Memory B cell (primary cell): ENCODE measurements at regions not wholly inside any gene's neighbourhood (a gene's known extent, or its start where the extent isn't known, plus 50 kb on each side); places are given as distances from the start of the nearest gene placed in this dataset.
"Not testable (repeated sequence)": the region's sequence is repeated elsewhere in the genome, so short reads cannot be mapped to it uniquely, and the experiment has no call there.

Experiments used
- ATAC-seq: fragments of 150-1000 bp; cut with Tn5 transposase; 2 replicates; pipeline ENCODE4 v1.10.0; 2021; ENCODE audit warnings: low read depth, mild to moderate bottlenecking, moderate library complexity
- DNase-seq, 2 donors: peaks; one replicate each; pipeline ENCODE4 v3.0.0; 2022; ENCODE audit warnings: low spot score in 2 of 2
- H3K27ac Mint-ChIP-seq: one replicate; pipeline ENCODE4 v1.8.0; 2022; ENCODE audit warnings: mild to moderate bottlenecking, moderate library complexity, mixed read lengths
- H3K27me3 Mint-ChIP-seq: one replicate; pipeline ENCODE4 v1.8.0; 2022; ENCODE audit warnings: mixed read lengths
- H3K36me3 Mint-ChIP-seq: one replicate; pipeline ENCODE4 v1.8.0; 2022; ENCODE audit warnings: mild to moderate bottlenecking, mixed read lengths
- H3K4me1 Mint-ChIP-seq: one replicate; pipeline ENCODE4 v1.8.0; 2022; ENCODE audit warnings: mixed read lengths
- H3K4me3 Mint-ChIP-seq: one replicate; pipeline ENCODE4 v1.8.0; 2022; ENCODE audit warnings: mild to moderate bottlenecking, moderate library complexity, mixed read lengths
- H3K9me3 Mint-ChIP-seq: one replicate; pipeline ENCODE4 v1.8.0; 2022; ENCODE audit warnings: mixed read lengths

GRCh38 chr9:106758911-106759310 is 104.1 kb upstream of the ZNF462 start:
- Mint-ChIP-seq H3K4me3 (no peak overlapping the region), H3K27ac (no peak overlapping the region), H3K4me1 (no peaks in the 10 kb centered on the region), H3K27me3 (no peaks in the 10 kb centered on the region), H3K36me3 (no peaks in the 10 kb centered on the region), H3K9me3 (peaks cover 5% of the 10 kb centered on the region)
- no peak for ATAC-seq
- DNase-seq: no peak

- no peak for DNase-seq
- Mint-ChIP-seq H3K27me3 (no peaks in the 10 kb centered on the region), H3K27ac (no peak overlapping the region), H3K36me3 (no peaks in the 10 kb centered on the region), H3K4me3 (no peak overlapping the region), H3K4me1 (no peaks in the 10 kb centered on the region), H3K9me3 (peaks cover 7% of the 10 kb centered on the region)
- no peak for ATAC-seq
These were observed 101.5 kb upstream of the ZNF462 start for GRCh38 chr9:106761493-106761892.

GRCh38 chr9:106766616-106767015 is 96.3 kb upstream of the ZNF462 start:
- Mint-ChIP-seq H3K27me3 (no peaks in the 10 kb centered on the region), H3K36me3 (no peaks in the 10 kb centered on the region), H3K27ac (no peak overlapping the region), H3K4me3 (no peak overlapping the region), H3K4me1 (no peaks in the 10 kb centered on the region), H3K9me3 (peaks cover 9% of the 10 kb centered on the region)
- ATAC-seq (no peak), DNase-seq (no peak)

GRCh38 chr9:106769331-106769730 is 93.6 kb upstream of the ZNF462 start:
- Mint-ChIP-seq H3K4me3 (no peak overlapping the region), H3K27me3 (peaks cover 2% of the 10 kb centered on the region), H3K27ac (no peak overlapping the region), H3K4me1 (no peaks in the 10 kb centered on the region), H3K36me3 (no peaks in the 10 kb centered on the region), H3K9me3 (peaks cover 4% of the 10 kb centered on the region)
- no peak for DNase-seq
- ATAC-seq: no peak

- Mint-ChIP-seq H3K4me1 (no peaks in the 10 kb centered on the region), H3K4me3 (no peak overlapping the region), H3K9me3 (peaks cover 1% of the 10 kb centered on the region), H3K27me3 (peaks cover 3% of the 10 kb centered on the region), H3K36me3 (no peaks in the 10 kb centered on the region), H3K27ac (no peak overlapping the region)
- ATAC-seq: no peak
- no peak for DNase-seq
These were observed 91.4 kb upstream of the ZNF462 start for GRCh38 chr9:106771608-106772007.

- H3K4me3 Mint-ChIP-seq: no peak overlapping the region
- no peaks in the 10 kb centered on the region for H3K4me1 Mint-ChIP-seq
- ATAC-seq: no peak
- peaks cover 3% of the 10 kb centered on the region for H3K27me3 Mint-ChIP-seq
- peaks cover 1% of the 10 kb centered on the region for H3K9me3 Mint-ChIP-seq
- no peaks in the 10 kb centered on the region for H3K36me3 Mint-ChIP-seq
- no peak for DNase-seq
- no peak overlapping the region for H3K27ac Mint-ChIP-seq
These were observed 90.3 kb upstream of the ZNF462 start for GRCh38 chr9:106772523-106773290.

GRCh38 chr9:106773750-106774149 is 89.2 kb upstream of the ZNF462 start:
- no peak overlapping the region for H3K27ac Mint-ChIP-seq
- ATAC-seq (no peak), DNase-seq (no peak)
- H3K36me3 Mint-ChIP-seq: no peaks in the 10 kb centered on the region
- H3K9me3 Mint-ChIP-seq: peaks cover 1% of the 10 kb centered on the region
- H3K4me3 Mint-ChIP-seq: no peak overlapping the region
- peaks cover 3% of the 10 kb centered on the region for H3K27me3 Mint-ChIP-seq
- no peaks in the 10 kb centered on the region for H3K4me1 Mint-ChIP-seq

- no peaks in the 10 kb centered on the region for H3K4me1 Mint-ChIP-seq
- peaks cover 3% of the 10 kb centered on the region for H3K27me3 Mint-ChIP-seq
- no peak overlapping the region for H3K27ac Mint-ChIP-seq
- no peaks in the 10 kb centered on the region for H3K36me3 Mint-ChIP-seq
- no peak for DNase-seq
- ATAC-seq: no peak
- H3K9me3 Mint-ChIP-seq: no peaks in the 10 kb centered on the region
- H3K4me3 Mint-ChIP-seq: no peak overlapping the region
These were observed 87.0 kb upstream of the ZNF462 start for GRCh38 chr9:106775960-106776359.

- Mint-ChIP-seq H3K4me3 (no peak overlapping the region), H3K9me3 (no peaks in the 10 kb centered on the region), H3K4me1 (no peaks in the 10 kb centered on the region), H3K36me3 (no peaks in the 10 kb centered on the region), H3K27me3 (no peaks in the 10 kb centered on the region), H3K27ac (no peak overlapping the region)
- DNase-seq (no peak), ATAC-seq (no peak)
These were observed 83.2 kb upstream of the ZNF462 start for GRCh38 chr9:106779796-106780195.

GRCh38 chr9:106783121-106783520 is 79.8 kb upstream of the ZNF462 start:
- Mint-ChIP-seq H3K9me3 (no peaks in the 10 kb centered on the region), H3K4me3 (no peak overlapping the region), H3K36me3 (no peaks in the 10 kb centered on the region), H3K27me3 (no peaks in the 10 kb centered on the region), H3K27ac (no peak overlapping the region), H3K4me1 (no peaks in the 10 kb centered on the region)
- ATAC-seq: no peak
- no peak for DNase-seq

GRCh38 chr9:106784076-106784475 is 78.9 kb upstream of the ZNF462 start:
- DNase-seq (no peak), ATAC-seq (no peak)
- H3K9me3 Mint-ChIP-seq: no peaks in the 10 kb centered on the region
- no peaks in the 10 kb centered on the region for H3K36me3 Mint-ChIP-seq
- H3K27me3 Mint-ChIP-seq: no peaks in the 10 kb centered on the region
- no peak overlapping the region for H3K4me3 Mint-ChIP-seq
- H3K4me1 Mint-ChIP-seq: no peaks in the 10 kb centered on the region
- no peak overlapping the region for H3K27ac Mint-ChIP-seq

- ATAC-seq: no peak
- H3K4me1 Mint-ChIP-seq: no peaks in the 10 kb centered on the region
- no peaks in the 10 kb centered on the region for H3K27me3 Mint-ChIP-seq
- no peak for DNase-seq
- no peak overlapping the region for H3K4me3 Mint-ChIP-seq
- no peaks in the 10 kb centered on the region for H3K36me3 Mint-ChIP-seq
- no peaks in the 10 kb centered on the region for H3K9me3 Mint-ChIP-seq
- H3K27ac Mint-ChIP-seq: no peak overlapping the region
These were observed 77.8 kb upstream of the ZNF462 start for GRCh38 chr9:106785200-106785599.

- DNase-seq, H3K27me3 Mint-ChIP-seq, H3K4me1 Mint-ChIP-seq, H3K27ac Mint-ChIP-seq, H3K36me3 Mint-ChIP-seq, H3K9me3 Mint-ChIP-seq, ATAC-seq, H3K4me3 Mint-ChIP-seq: not testable (repeated sequence)
These were observed 74.9 kb upstream of the ZNF462 start for GRCh38 chr9:106788021-106788420.

GRCh38 chr9:106795031-106795430 is 67.9 kb upstream of the ZNF462 start:
- H3K27me3 Mint-ChIP-seq: no peaks in the 10 kb centered on the region
- DNase-seq: no peak
- H3K4me3 Mint-ChIP-seq: no peak overlapping the region
- no peaks in the 10 kb centered on the region for H3K4me1 Mint-ChIP-seq
- no peak for ATAC-seq
- H3K36me3 Mint-ChIP-seq: no peaks in the 10 kb centered on the region
- H3K9me3 Mint-ChIP-seq: peaks cover 1% of the 10 kb centered on the region
- H3K27ac Mint-ChIP-seq: no peak overlapping the region

GRCh38 chr9:106796771-106797170 is 66.2 kb upstream of the ZNF462 start:
- Mint-ChIP-seq H3K27me3 (no peaks in the 10 kb centered on the region), H3K36me3 (no peaks in the 10 kb centered on the region), H3K9me3 (peaks cover 3% of the 10 kb centered on the region), H3K4me1 (no peaks in the 10 kb centered on the region), H3K4me3 (no peak overlapping the region), H3K27ac (no peak overlapping the region)
- no peak for ATAC-seq
- DNase-seq: no peak
